Mesothelial cell of epicardium (in vitro differentiated cells): ENCODE measurements at regions not wholly inside any gene's neighbourhood (a gene's known extent, or its start where the extent isn't known, plus 50 kb on each side); places are given as distances from the start of the nearest gene placed in this dataset.

ENCODE experiments used
- DNase-seq, 2 experiments: peaks; one replicate each; pipeline ENCODE4 v3.0.0; 2021; ENCODE audit warnings: low spot score in 2 of 2; ENCODE audit not compliant: unreplicated experiment in 2 of 2
- H3K27ac Mint-ChIP-seq: 2 replicates; pipeline ENCODE4 v1.8.0; 2021; ENCODE audit warnings: mixed read lengths
- H3K27me3 Mint-ChIP-seq: 2 replicates; pipeline ENCODE4 v1.8.0; 2021; ENCODE audit warnings: low read depth, mixed read lengths
- H3K36me3 Mint-ChIP-seq: 2 replicates; pipeline ENCODE4 v1.8.0; 2021; ENCODE audit warnings: mixed read lengths
- H3K4me1 Mint-ChIP-seq: 2 replicates; pipeline ENCODE4 v1.8.0; 2021; ENCODE audit warnings: mixed read lengths
- H3K4me3 Mint-ChIP-seq: 2 replicates; pipeline ENCODE4 v1.8.0; 2021; ENCODE audit warnings: mild to moderate bottlenecking, moderate library complexity, mixed read lengths
- H3K9me3 Mint-ChIP-seq: 2 replicates; pipeline ENCODE4 v1.8.0; 2021; ENCODE audit warnings: mixed read lengths
- CTCF ChIP-seq: fragments of 200-600 bp; sonication (generic); IDR thresholded peaks from one replicate; pipeline ENCODE4 v1.5.0; 2021; ENCODE audit warnings: antibody characterized with exemption; ENCODE audit not compliant: unreplicated experiment

GRCh38 chr2:7929281-7929680 lies 752.6 kb upstream of the ID2 start:
- Mint-ChIP-seq H3K27ac (no peak overlapping the region), H3K4me3 (no peak overlapping the region), H3K36me3 (no peaks in the 10 kb centered on the region), H3K9me3 (no peaks in the 10 kb centered on the region), H3K4me1 (peaks cover 2% of the 10 kb centered on the region), H3K27me3 (no peaks in the 10 kb centered on the region)
- TF ChIP-seq CTCF, result no peak
- no peak for DNase-seq

GRCh38 chr2:7930800-7931635 lies 750.8 kb upstream of the ID2 start:
- DNase-seq, result no peak
- no peak for TF ChIP-seq CTCF
- H3K27me3 Mint-ChIP-seq, result no peaks in the 10 kb centered on the region
- H3K4me3 Mint-ChIP-seq, result no peak overlapping the region
- peaks cover 4% of the 10 kb centered on the region for H3K9me3 Mint-ChIP-seq
- H3K36me3 Mint-ChIP-seq, result no peaks in the 10 kb centered on the region
- H3K4me1 Mint-ChIP-seq, result peaks cover 2% of the 10 kb centered on the region
- no peak overlapping the region for H3K27ac Mint-ChIP-seq

GRCh38 chr2:7931808-7932207 lies 750.0 kb upstream of the ID2 start:
- no peak overlapping the region for H3K27ac Mint-ChIP-seq
- H3K27me3 Mint-ChIP-seq, result peaks cover 7% of the 10 kb centered on the region
- H3K4me1 Mint-ChIP-seq, result peaks cover 2% of the 10 kb centered on the region
- no peak for TF ChIP-seq CTCF
- no peaks in the 10 kb centered on the region for H3K36me3 Mint-ChIP-seq
- H3K9me3 Mint-ChIP-seq, result peaks cover 4% of the 10 kb centered on the region
- DNase-seq, result no peak
- H3K4me3 Mint-ChIP-seq, result no peak overlapping the region

- Mint-ChIP-seq H3K27me3 (peaks cover 7% of the 10 kb centered on the region), H3K36me3 (no peaks in the 10 kb centered on the region), H3K4me3 (no peak overlapping the region), H3K4me1 (peaks cover 2% of the 10 kb centered on the region), H3K9me3 (peaks cover 4% of the 10 kb centered on the region), H3K27ac (no peak overlapping the region)
- no peak for TF ChIP-seq CTCF
- DNase-seq, result no peak
These were observed 748.2 kb upstream of the ID2 start for GRCh38 chr2:7933672-7934071.

GRCh38 chr2:7934476-7934875 lies 747.4 kb upstream of the ID2 start:
- Mint-ChIP-seq H3K4me3 (no peak overlapping the region), H3K4me1 (peaks cover 2% of the 10 kb centered on the region), H3K9me3 (peaks cover 4% of the 10 kb centered on the region), H3K27ac (no peak overlapping the region), H3K27me3 (peaks cover 7% of the 10 kb centered on the region), H3K36me3 (no peaks in the 10 kb centered on the region)
- TF ChIP-seq CTCF, result no peak
- no peak for DNase-seq
